Astrocyte (in vitro differentiated cells and primary cell): ENCODE measurements at regions not wholly inside any gene's neighbourhood (a gene's known extent, or its start where the extent isn't known, plus 50 kb on each side); places are given as distances from the start of the nearest gene placed in this dataset.

ENCODE experiments used
- DNase-seq: peaks from one replicate; pipeline ENCODE4 v3.0.0-alpha.2; 2010; ENCODE audit warnings: low read depth
- FAIRE-seq: peaks from 2 replicates; lab custom pipeline; 2011; peaks lifted over from hg19 to GRCh38; lab: Jason Lieb, UNC
- H2AFZ ChIP-seq: 2 replicates; pipeline ENCODE4 v1.6.0; 2012; ENCODE audit warnings: low read depth, low read length, inconsistent platforms
- H3K27ac ChIP-seq: 2 replicates; pipeline ENCODE4 v1.5.1; 2011; ENCODE audit warnings: low read depth, low read length, inconsistent platforms
- H3K27me3 ChIP-seq: 2 replicates; pipeline ENCODE4 v1.6.0; 2011; ENCODE audit warnings: low read length, inconsistent platforms; ENCODE audit not compliant: insufficient read depth
- H3K36me3 ChIP-seq: 2 replicates; pipeline ENCODE4 v1.5.1; 2011; ENCODE audit warnings: low read length, inconsistent platforms; ENCODE audit not compliant: insufficient read depth
- H3K4me1 ChIP-seq: 2 replicates; pipeline ENCODE4 v1.5.1; 2011; ENCODE audit warnings: low read length, inconsistent platforms; ENCODE audit not compliant: insufficient read depth
- H3K4me2 ChIP-seq: 2 replicates; pipeline ENCODE4 v1.6.0; 2012; ENCODE audit warnings: low read length, inconsistent platforms
- H3K4me3 ChIP-seq: 2 replicates; pipeline ENCODE4 v1.5.1; 2011; ENCODE audit warnings: low read depth, mild to moderate bottlenecking, low read length, inconsistent platforms; ENCODE audit not compliant: insufficient read depth
- H3K79me2 ChIP-seq: 2 replicates; pipeline ENCODE4 v1.6.0; 2012; ENCODE audit warnings: mild to moderate bottlenecking, low read length, inconsistent platforms; ENCODE audit not compliant: insufficient read depth
- H3K9ac ChIP-seq: 2 replicates; pipeline ENCODE4 v1.6.0; 2012; ENCODE audit warnings: mild to moderate bottlenecking, low read length, inconsistent platforms
- H3K9me3 ChIP-seq: 2 replicates; pipeline ENCODE4 v1.5.1; 2012; ENCODE audit warnings: low read depth, mild to moderate bottlenecking, low read length, inconsistent platforms; ENCODE audit not compliant: insufficient read depth
- H4K20me1 ChIP-seq: 2 replicates; pipeline ENCODE4 v1.6.0; 2012; ENCODE audit warnings: low read length, inconsistent platforms; ENCODE audit not compliant: insufficient read depth
- H3K27ac Mint-ChIP-seq: one replicate; pipeline ENCODE4 v1.8.0; 2021; ENCODE audit warnings: mild to moderate bottlenecking, mixed read lengths; ENCODE audit not compliant: unreplicated experiment
- H3K27me3 Mint-ChIP-seq: one replicate; pipeline ENCODE4 v1.8.0; 2021; ENCODE audit warnings: low read depth, mixed read lengths; ENCODE audit not compliant: unreplicated experiment
- H3K36me3 Mint-ChIP-seq: one replicate; pipeline ENCODE4 v1.8.0; 2021; ENCODE audit warnings: low read depth, mixed read lengths; ENCODE audit not compliant: unreplicated experiment
- H3K4me1 Mint-ChIP-seq: one replicate; pipeline ENCODE4 v1.8.0; 2021; ENCODE audit warnings: low read depth, mixed read lengths; ENCODE audit not compliant: unreplicated experiment
- H3K4me3 Mint-ChIP-seq: one replicate; pipeline ENCODE4 v1.8.0; 2021; ENCODE audit warnings: mild to moderate bottlenecking, moderate library complexity, mixed read lengths; ENCODE audit not compliant: unreplicated experiment
- H3K9me3 Mint-ChIP-seq: one replicate; pipeline ENCODE4 v1.8.0; 2021; ENCODE audit warnings: mild to moderate bottlenecking, mixed read lengths; ENCODE audit not compliant: unreplicated experiment
- CTCF ChIP-seq: IDR thresholded peaks from 2 replicates; pipeline ENCODE4 v1.5.1; 2011; ENCODE audit warnings: low read depth, mild to moderate bottlenecking, inconsistent platforms, low read length, moderate library complexity; ENCODE audit not compliant: insufficient read depth
- EZH2 ChIP-seq: IDR thresholded peaks from 2 replicates; pipeline ENCODE4 v1.6.1; 2012; ENCODE audit warnings: mild to moderate bottlenecking, low read length, inconsistent platforms; ENCODE audit not compliant: insufficient read depth

- H3K36me3 Mint-ChIP-seq, result no peaks in the 10 kb centered on the region
- H2AFZ ChIP-seq, result no peak overlapping the region
Observed at GRCh38 chr3:194014756-194015155, 121.2 kb upstream of the HES1 start.

GRCh38 chr3:194019398-194020165 is 116.4 kb upstream of the HES1 start:
- Histone ChIP-seq H3K4me1 (peaks cover 4% of the 10 kb centered on the region), H3K36me3 (no peaks in the 10 kb centered on the region), H3K4me3 (no peak overlapping the region), H3K27me3 (peaks cover 12% of the 10 kb centered on the region), H3K4me2 (no peak overlapping the region), H2AFZ (no peak overlapping the region), H3K9me3 (no peaks in the 10 kb centered on the region), H3K79me2 (no peaks in the 10 kb centered on the region), H3K27ac (no peak overlapping the region), H4K20me1 (no peaks in the 10 kb centered on the region), H3K9ac (no peak overlapping the region)
- no peak overlapping the region for H3K4me3 Mint-ChIP-seq
- no peak overlapping the region for H3K27ac Mint-ChIP-seq
- H3K9me3 Mint-ChIP-seq, result peaks cover 16% of the 10 kb centered on the region
- DNase-seq (no peak), FAIRE-seq (no peak)
- H3K27me3 Mint-ChIP-seq, result peaks cover 92% of the 10 kb centered on the region
- H3K4me1 Mint-ChIP-seq, result no peaks in the 10 kb centered on the region
- TF ChIP-seq EZH2 (no peak), CTCF (no peak)
- no peaks in the 10 kb centered on the region for H3K36me3 Mint-ChIP-seq

More at GRCh38 chr3:194014756-194015155, 121.2 kb upstream of the HES1 start:
- H3K9ac ChIP-seq, result no peak overlapping the region
- Mint-ChIP-seq H3K4me3 (no peak overlapping the region), H3K4me1 (no peaks in the 10 kb centered on the region), H3K9me3 (peaks cover 10% of the 10 kb centered on the region), H3K27me3 (peaks cover 94% of the 10 kb centered on the region), H3K27ac (no peak overlapping the region)
- H3K36me3 ChIP-seq, result no peaks in the 10 kb centered on the region
- no peaks in the 10 kb centered on the region for H3K4me1 ChIP-seq
- H3K27ac ChIP-seq, result no peak overlapping the region
- no peaks in the 10 kb centered on the region for H3K9me3 ChIP-seq
- DNase-seq (no peak), FAIRE-seq (no peak)
- TF ChIP-seq EZH2 (no peak), CTCF (no peak)
- no peak overlapping the region for H3K4me3 ChIP-seq
- no peak overlapping the region for H3K4me2 ChIP-seq
- H4K20me1 ChIP-seq, result no peaks in the 10 kb centered on the region
- peaks cover 21% of the 10 kb centered on the region for H3K27me3 ChIP-seq
- no peaks in the 10 kb centered on the region for H3K79me2 ChIP-seq

- no peak for TF ChIP-seq EZH2
- no peak for TF ChIP-seq CTCF
- no peak overlapping the region for H3K27ac ChIP-seq
- no peaks in the 10 kb centered on the region for H4K20me1 ChIP-seq
- no peak overlapping the region for H3K4me3 Mint-ChIP-seq
- H3K9me3 ChIP-seq, result no peaks in the 10 kb centered on the region
- H3K4me1 Mint-ChIP-seq, result no peaks in the 10 kb centered on the region
- H3K36me3 Mint-ChIP-seq, result no peaks in the 10 kb centered on the region
- H3K36me3 ChIP-seq, result no peaks in the 10 kb centered on the region
- H2AFZ ChIP-seq, result no peak overlapping the region
- H3K27me3 Mint-ChIP-seq, result peaks cover 92% of the 10 kb centered on the region
- FAIRE-seq, result no peak
- H3K79me2 ChIP-seq, result no peaks in the 10 kb centered on the region
- H3K27me3 ChIP-seq, result peaks cover 29% of the 10 kb centered on the region
- H3K4me3 ChIP-seq, result no peak overlapping the region
- H3K4me1 ChIP-seq, result peaks cover 4% of the 10 kb centered on the region
- no peak overlapping the region for H3K27ac Mint-ChIP-seq
- DNase-seq, result no peak
- H3K9ac ChIP-seq, result no peak overlapping the region
- H3K4me2 ChIP-seq, result no peak overlapping the region
- peaks cover 12% of the 10 kb centered on the region for H3K9me3 Mint-ChIP-seq
Observed at GRCh38 chr3:194022052-194022451, 113.9 kb upstream of the HES1 start.
